COLO668 (cell line): ENCODE measurements at regions not wholly inside any gene's neighbourhood (a gene's known extent, or its start where the extent isn't known, plus 50 kb on each side); places are given as distances from the start of the nearest gene placed in this dataset.

Source experiments
- DNase-seq: peaks from one replicate; lab custom pipeline; 2025; ENCODE audit not compliant: unreplicated experiment; lab: John Stamatoyannopoulos, UW

DNA sequence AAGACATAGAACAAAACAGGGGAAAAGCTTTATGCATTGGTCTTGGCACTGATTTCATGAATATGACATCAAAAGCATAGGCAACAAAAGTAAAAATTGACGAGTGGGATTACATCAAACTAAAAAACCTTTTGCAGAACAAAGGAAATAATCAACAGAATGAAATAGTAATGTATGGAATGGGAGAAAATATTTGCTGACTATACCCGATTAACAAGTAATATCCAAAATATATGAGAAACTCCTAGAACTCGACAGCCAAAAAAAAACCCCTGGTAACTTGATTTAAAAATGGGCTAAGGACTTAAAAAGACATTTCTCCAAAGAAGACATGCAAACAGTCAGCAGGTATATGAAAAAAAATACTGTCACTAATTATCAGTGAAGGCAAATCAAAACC lies 231.7 kb upstream of the MAN1A1 start:
- DNase-seq: no peak

DNA sequence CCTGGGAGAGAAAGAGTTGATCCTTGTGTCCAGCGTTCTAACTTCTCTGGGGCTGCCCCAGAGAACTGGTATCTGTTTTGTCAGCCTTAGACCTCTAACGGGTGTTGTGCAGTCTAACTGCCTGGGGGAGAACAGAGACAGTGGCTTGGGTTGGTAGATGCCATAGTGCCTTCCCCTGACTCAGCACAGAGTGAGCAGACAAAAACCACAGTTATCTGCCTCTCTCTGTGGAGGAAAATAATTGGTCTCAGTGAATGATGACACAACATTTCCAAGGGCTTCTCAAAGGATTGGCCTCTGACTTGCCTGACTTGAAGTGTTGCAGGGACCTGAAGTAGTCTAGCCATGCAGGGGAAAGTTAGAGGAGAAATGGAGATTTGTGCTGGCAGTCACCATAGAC lies 226.2 kb upstream of the MAN1A1 start:
- no peak for DNase-seq

DNA sequence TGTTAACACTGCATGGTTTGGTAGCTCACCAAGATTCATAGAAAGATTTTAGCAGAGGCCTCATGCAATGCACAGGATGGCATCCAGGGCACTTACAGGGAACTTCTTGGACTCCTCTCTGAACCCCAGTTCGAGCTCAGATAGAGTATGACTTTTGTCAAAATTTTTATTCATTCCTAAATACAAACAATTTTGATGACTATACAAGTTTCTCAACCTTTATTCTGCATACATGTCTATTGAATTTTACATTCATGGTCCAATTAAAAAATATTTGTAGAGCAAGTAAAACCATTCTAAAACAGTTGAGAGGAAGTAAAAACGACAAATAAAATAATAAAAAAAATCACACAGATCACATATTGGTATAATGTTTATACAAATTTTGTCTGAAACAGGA lies 219.0 kb upstream of the MAN1A1 start:
- no peak for DNase-seq

DNA sequence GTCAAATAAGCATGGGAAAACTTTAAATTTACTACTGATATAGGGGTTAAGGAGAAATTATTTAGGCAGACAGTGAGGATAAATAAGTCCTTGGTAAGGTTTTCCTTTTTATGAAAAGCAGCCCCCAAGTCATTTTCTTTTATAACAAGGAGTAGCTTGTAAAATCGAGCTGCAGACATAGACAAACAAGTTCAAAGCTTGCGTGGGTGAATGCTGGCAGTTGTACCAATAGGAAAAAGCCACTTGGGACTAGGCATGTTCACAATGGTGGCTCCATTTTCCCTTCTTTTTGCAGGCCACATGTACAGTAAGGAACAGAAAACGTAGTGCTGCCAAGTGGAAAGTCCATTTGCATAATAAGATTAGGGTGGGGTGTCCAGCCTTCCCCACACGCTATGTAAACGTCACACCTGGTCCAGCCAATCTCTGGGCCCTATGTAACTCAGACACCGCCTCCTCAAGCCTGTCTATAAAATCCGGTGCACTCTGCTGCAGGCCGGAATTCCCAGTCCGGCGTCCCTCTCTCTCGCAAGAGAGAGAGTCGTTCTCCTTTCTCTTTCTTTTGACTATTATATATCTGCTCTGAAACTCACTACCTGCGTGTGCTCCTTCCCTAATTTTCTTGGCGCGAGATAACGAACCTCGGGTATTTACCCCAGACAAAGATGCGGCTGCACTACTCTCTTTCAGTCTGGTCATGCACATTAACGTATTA lies 217.1 kb upstream of the MAN1A1 start:
- no peak for DNase-seq

DNA sequence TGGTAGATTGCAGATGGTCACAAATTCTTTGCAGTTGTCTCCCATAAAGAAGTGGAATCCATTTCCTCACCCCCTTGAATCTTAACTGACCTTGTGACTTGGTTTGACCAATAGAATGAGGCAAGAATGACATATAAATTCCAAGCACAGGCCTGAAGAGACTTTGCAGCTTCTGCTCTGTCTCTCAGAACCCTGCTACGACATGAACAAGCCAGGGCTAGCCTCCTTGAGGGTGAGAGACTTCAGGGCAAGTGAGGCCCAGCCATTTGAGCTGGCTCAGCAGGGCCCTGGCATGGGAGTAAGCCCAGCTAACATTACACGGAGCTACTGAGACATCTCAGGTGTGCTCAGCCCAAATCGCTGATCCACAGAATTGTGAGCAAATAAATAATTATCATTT lies 216.3 kb upstream of the MAN1A1 start:
- no peak for DNase-seq

DNA sequence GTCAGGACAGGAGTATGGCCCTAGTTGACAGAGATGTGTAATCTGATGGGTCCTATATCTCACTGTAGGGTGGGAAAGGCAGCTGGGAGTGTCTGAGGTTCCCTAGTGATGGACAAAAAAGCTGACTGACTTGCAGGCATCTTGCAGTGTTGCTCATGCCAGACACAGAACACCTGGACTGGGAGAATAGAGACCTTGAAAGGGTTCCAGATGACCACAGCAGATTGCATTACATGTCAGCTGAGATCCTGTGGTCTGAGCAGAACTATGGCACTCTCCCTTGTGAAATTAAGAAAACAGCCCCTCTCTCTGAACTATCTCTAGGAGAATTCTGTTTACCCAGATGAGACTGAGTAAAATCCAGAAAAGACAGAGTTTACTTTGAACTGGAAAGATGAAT lies 212.6 kb upstream of the MAN1A1 start:
- DNase-seq: no peak

DNA sequence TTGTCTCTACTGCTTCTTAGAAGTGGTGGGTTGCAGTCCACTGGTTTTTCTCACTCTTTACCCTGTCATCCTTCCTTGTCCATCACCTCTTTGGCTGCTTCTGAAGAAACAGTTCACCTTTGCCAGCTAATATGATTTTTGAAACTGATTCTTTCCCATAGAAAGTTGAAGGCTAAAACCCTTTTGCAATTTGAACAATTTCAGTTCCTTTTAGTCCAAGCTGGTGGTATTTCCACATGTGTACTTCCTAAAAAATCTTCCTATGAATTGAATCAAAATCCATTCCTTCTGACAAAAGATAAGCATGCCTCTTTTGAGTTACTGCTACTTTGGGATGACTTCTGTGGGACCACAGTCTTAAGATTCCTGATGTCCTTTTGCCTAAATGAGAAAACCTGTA lies 210.0 kb upstream of the MAN1A1 start:
- no peak for DNase-seq

DNA sequence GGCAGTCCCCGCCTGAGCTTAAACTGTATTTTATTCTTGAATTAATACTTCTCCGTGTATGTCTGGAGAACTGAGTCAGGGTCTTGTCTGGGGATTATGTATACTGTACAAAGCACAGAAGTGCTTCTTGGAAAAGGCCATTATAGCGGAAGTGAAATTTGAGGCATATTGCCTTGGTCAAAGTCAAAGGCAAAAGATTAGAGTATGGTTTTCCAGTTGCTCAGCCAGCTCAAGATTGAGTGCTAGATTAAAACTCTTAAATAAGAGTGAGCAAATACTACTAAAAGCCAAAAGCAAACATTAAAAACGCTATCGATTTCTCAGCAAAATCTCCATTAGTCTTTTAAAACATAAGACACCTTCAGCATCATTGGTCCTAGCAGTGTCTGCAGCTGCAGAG lies 207.7 kb upstream of the MAN1A1 start:
- DNase-seq: no peak

DNA sequence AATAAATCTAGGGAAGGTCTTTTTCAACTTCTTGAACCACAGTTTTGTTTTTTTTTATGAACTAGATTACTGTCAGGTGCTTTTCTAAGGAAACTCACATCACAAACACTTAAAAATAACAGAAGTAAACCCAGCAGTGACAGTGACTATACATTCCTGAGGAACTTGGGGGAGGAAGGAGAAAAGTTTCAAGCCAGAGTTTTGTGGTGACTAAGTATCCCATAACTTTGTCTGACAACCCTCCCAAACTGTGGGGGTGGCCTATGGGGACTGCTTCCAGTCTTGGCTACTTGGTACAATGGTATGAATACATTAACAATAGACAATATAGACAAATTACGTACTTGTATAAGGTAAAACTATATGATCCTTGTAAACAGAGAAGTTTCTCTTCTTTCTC lies 202.5 kb upstream of the MAN1A1 start:
- no peak for DNase-seq

DNA sequence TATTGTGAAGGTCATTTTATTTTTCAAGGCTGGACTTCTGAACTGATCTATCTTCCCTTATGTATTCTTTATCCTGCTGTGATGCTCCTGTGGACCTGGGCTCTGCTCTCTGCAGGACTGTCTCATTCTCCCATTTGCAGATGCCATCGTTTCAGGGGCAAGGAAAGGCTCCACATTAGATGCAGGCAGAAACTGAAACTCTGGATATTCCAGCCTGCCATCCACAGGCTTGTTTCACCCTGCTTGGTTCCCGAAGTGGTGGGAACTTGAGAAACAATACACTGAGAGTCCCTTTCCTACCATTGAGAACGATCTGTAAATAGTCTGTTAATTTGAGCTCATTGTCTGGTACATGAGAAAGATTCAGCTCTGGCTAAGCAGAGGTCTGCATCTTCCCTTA lies 197.5 kb upstream of the MAN1A1 start:
- no peak for DNase-seq

DNA sequence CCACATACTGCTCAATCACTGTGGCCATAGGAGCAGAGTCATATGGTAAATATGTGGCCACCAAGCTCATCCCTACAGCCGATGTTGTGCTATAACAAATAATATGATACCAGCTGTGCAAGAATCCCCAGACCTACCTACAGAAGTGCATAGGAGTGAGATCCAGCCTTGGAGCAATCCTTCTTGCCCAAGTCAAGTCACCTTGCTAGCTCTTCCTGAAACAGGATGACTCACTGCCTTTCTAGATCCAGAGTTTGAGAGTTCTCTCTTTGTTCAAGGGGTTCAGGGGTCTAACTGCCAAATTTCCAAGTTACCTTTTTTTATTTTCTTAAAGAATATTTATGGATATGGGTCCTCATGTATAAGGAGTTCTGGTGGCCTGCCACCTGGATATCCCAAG lies 195.7 kb upstream of the MAN1A1 start:
- no peak for DNase-seq

DNA sequence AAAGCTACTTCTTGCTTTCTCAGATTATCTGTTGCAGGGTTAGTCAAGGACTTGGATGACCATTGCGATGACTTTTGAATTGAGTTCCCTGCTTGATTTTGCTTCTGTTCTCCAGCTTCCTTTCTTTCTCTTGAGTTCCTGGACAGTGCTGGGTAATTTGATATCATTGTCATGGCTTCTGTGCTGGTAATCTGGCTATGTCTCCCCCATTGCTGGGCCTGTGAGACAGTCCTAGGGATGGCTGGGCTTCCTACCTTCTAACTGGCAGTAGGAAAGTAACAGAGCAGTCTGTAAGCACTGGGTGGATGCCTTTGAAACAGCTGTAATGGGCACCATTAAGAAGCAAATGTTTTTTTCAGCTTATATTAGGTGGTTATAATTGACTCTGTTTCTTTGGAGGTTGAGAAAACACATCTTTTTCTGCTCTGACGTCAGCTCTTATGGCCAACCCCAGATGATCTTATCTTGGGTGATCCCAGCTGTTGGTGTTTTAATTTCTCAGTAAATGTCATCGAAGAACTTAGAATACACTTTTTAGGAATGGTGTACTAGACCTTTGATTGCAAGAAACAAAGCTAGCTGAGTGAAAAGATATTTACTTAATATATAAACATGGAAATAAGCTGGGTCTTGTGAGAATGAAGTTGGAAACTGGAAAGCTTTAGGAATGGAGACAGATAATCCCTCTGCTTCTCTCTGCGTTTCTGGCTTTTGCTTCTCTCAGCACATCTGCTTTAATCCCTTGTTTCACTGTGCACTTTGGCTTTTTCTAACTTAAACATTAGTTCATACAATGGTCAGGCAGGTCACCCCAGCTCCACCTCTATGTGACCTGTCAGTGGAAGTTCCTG lies 195.0 kb upstream of the MAN1A1 start:
- DNase-seq: no peak

DNA sequence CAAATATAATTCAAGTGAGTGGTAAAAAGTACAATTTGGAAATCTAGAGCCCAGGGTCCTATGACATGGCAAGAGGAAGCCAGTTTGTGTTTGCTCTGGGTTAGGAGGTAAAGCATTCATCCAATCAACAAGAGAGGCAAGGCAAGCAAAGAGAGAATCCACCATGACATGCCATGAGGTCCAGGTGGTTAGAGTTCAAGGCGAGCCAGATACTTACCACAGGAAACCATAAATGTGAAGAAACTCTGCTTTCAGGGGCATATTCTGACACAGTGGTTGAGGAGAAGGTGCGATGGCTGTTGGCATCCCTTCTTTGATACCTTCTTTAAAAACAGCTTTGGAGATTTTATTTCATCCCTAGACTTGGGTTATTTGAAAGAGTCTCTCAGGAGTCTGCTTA lies 193.8 kb upstream of the MAN1A1 start:
- no peak for DNase-seq

DNA sequence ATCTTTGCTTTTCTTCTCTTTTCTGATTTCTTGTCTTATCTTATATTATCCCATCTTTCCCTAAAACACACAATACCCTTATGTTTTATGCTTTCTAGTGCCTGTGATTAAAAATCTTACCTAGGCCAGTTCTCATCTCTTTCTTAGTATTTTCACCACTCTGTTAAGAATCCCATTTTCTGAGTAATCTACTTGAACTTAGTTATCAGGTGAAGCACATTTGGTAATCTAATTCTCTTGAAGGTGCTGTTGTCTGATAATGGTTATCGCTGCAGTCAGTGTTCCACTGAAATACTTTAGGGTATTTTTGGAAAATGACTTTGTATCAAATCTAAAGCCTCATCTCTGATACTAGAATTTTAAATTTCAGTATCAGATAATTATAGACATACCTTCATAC lies 192.5 kb upstream of the MAN1A1 start:
- DNase-seq: no peak

DNA sequence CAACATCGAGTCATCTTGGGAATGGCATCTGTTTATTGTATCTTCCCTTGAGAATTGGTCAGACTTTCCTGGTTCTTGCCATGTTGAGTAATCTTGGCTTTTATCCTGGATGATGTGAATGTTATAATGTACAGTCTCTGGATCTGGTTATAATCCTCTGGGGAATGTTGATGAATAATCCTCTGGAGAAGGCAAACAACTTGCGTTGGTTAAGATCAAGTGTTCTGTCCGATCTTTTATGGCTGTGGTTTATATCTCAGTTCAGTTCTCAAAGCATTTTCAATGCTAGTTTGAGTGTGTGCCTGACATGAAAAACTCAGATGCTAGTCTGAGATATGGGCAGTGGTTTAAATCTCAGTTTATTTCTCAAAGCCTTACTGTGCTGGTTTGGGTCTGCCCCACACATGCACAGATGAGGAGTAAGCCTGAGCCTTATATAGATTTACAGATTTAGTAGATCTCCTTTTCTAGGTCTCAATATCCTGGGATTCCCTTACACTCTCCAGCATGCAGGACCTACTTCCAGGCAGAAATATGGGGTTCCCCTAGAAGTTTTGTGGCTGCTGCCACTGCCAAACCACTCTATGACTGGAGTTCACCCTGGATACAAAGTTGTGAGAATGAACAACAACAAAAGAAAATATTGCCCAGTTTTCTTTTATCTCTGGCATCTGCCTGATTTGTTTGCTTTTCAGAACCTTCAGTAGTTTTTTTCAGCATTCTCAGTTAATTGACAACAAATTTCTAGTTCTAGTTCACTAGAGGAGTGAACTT lies 191.8 kb upstream of the MAN1A1 start:
- DNase-seq: no peak

DNA sequence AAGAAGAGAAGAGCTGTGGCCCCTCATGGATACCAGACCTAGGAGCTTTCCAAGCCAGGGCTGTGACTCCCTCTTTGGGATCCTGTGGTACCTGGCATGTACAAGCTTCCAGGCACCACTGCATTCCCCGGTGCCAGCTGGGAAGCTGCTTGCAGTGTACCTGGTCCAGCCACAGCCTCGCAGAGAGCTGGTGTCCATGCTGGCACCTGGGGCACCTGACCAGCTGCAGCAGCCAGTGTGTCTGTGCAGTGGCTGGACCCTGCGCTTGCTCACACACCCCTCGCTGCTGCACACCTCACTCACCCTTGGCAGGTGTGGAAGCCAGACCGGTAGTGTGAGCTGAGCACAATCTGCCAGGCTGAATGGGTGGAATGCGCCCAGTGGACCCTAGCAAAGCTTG lies 190.9 kb upstream of the MAN1A1 start:
- DNase-seq: no peak

DNA sequence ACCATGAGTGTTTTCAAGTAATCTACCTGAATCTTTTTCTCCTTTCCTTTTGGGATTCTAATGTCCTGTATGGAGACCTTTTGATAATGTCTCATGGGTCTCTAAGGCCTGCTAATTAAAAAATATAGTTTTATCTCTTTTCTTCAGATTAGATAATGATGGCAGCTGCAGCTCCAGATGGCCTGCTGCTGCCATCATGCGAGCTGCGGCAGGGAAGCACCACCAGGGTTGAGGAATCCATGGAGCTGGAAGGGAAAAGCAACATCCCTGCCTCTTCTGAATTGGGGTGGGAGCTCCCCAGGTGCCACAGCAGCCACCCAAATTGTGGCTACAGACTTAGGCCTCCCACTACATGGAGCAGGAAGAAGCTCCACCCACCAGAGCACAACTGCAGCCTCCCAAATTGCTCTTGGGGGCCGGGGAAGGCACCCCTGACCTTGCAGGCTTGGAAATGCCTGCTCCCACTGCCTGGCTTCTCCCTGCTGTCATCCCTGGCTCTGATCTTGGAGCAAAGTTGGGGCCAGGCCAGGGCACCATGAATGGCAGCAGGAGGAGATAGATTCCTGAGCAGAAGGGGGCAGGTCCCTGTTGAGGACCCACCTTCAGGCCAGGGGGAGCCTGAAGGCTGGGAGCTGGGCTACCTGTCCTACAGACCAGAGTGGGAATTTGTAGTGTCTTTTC lies 189.6 kb upstream of the MAN1A1 start:
- DNase-seq: no peak

DNA sequence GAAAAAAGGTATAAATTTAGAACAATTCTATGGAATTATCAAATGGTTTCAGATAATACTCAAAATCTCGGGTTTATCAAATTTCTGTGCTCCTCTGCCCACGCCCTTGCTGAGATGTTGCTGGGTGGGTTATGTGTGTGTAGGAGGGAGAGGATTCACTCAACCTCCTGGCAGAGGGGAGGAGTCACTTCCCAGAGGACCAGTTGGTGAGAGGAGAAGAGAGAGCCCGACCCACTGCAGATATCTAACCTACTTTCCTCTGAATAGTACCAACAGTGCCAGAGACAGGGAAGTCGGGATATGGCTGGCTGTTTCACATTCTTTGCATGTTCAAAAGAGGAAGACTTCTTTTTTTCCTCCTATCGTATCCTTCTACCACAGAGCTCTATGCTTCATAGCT lies 187.1 kb upstream of the MAN1A1 start:
- no peak for DNase-seq

DNA sequence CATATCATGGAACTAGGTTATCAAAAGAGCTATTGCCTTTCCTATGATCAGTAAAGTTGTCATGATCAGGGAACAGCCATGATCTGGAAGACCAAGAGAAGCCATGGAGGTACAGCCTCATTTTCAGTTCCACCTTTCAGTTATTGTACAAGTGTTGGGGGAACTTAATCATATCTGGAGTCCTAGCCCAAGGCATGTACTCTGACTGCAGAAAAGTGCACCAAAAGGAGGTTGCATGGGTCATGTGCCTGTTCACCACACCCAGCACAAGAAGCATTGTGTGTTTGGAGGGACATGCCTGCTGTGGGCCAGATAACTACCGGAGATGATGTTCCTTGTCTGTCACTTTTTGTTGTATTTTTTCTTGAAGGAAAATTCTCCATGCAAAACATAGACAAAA lies 185.8 kb upstream of the MAN1A1 start:
- DNase-seq: no peak

DNA sequence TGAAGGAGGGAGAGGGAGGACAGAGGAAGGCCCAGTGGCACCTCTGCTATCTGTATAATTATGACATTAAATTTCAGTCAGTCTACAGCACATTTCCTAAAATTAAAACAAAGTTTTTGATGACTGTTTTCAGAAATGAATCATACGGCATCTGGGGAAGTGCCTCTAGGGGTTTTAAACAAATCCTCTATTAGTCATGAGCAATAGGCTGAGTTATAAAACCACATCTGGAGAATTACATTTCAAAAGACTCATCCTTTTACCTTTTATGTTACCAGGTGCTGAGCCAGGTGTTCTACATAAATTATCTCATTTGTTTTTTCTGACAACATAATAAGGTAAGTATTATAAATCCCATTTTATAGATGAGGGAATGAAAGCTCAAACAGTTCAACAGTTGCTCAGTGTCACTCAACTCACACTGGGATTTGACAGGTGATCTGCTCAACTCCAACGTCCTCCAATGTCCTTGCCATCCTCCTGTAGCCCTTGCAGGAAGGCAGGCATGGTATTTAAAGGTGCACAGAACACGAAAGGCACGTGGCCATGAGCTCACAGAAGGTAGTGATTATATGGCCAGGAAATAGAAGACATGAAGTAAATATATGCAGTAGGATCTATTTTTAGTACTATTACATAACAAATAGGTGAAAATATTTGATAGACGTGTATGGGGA lies 184.2 kb upstream of the MAN1A1 start:
- DNase-seq: peak; percentile 35

DNA sequence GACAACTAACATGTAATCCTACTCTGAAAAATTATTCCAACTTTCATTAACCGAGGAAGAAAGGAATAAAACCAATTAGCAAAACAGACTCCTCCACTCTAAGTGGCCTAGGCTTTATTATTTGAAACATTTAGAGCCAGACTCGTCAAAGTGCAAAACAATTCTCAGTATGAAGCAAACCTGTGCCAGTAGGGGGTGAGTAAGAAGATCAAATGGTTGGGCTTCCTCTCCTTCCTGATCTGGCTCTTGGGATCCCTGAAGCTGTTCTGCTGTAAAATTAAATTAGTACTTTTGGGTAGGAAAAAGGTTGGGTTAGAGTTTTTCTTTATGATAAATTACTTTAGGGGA lies 177.6 kb upstream of the MAN1A1 start:
- DNase-seq: no peak
